Neural cell (in vitro differentiated cells): ENCODE measurements at regions not wholly inside any gene's neighbourhood (a gene's known extent, or its start where the extent isn't known, plus 50 kb on each side); places are given as distances from the start of the nearest gene placed in this dataset.

ENCODE experiments used
- H2AFZ ChIP-seq: fragments of 200-600, 300-800 bp; sonication (generic), shearing (Covaris generic); 2 replicates; pipeline ENCODE4 v1.6.0; 2014; ENCODE audit warnings: low read depth, mild to moderate bottlenecking, antibody characterized with exemption, low read length, moderate library complexity
- H3F3A ChIP-seq: fragments of 200-600 bp; shearing (Covaris generic); 2 replicates; pipeline ENCODE4 v1.6.1; 2016; ENCODE audit warnings: mild to moderate bottlenecking, moderate library complexity, mixed read lengths, antibody characterized with exemption, low read length; ENCODE audit not compliant: insufficient read depth, poor library complexity, severe bottlenecking
- H3K27ac ChIP-seq: fragments of 200-600, 300-800 bp; sonication (generic), shearing (Covaris generic); 2 replicates; pipeline ENCODE4 v1.5.1; 2014; ENCODE audit warnings: mild to moderate bottlenecking, low read length, moderate library complexity
- H3K27me3 ChIP-seq: fragments of 300-800, 200-600 bp; sonication (generic), shearing (Covaris generic); 2 replicates; pipeline ENCODE4 v1.6.0; 2014; ENCODE audit warnings: mild to moderate bottlenecking, low read depth, low read length, moderate library complexity; ENCODE audit not compliant: insufficient read depth
- H3K36me3 ChIP-seq: fragments of 300-800, 200-600 bp; sonication (generic), shearing (Covaris generic); 2 replicates; pipeline ENCODE4 v1.5.1; 2014; ENCODE audit warnings: mild to moderate bottlenecking, antibody characterized with exemption, low read length, moderate library complexity; ENCODE audit not compliant: insufficient read depth
- H3K4me2 ChIP-seq: fragments of 300-800, 200-600 bp; sonication (generic), shearing (Covaris generic); 2 replicates; pipeline ENCODE4 v1.6.0; 2014; ENCODE audit warnings: mild to moderate bottlenecking, low read length
- H3K4me3 ChIP-seq: fragments of 300-800, 200-600 bp; sonication (generic), shearing (Covaris generic); 2 replicates; pipeline ENCODE4 v1.5.1; 2014; ENCODE audit warnings: mild to moderate bottlenecking, low read length, moderate library complexity
- H3K79me2 ChIP-seq: fragments of 200-600 bp; shearing (Covaris generic); replicated peaks from 2 replicates; pipeline ENCODE4 v1.6.0; 2014; ENCODE audit warnings: mild to moderate bottlenecking, low read length, moderate library complexity; ENCODE audit not compliant: insufficient read depth
- H3K9ac ChIP-seq: fragments of 300-800, 200-600 bp; sonication (generic), shearing (Covaris generic); 2 replicates; pipeline ENCODE4 v1.6.1; 2016; ENCODE audit warnings: mild to moderate bottlenecking, low read length, mixed read lengths
- H3K9me2 ChIP-seq: fragments of 200-600 bp; shearing (Covaris generic); 2 replicates; pipeline ENCODE4 v1.6.1; 2016; ENCODE audit warnings: mild to moderate bottlenecking, low read length, mixed read lengths; ENCODE audit not compliant: insufficient read depth
- H3K9me3 ChIP-seq: fragments of 200-600, 300-800 bp; sonication (generic), shearing (Covaris generic); 2 replicates; pipeline ENCODE4 v1.6.1; 2016; ENCODE audit warnings: mild to moderate bottlenecking, mixed run types, low read length, moderate library complexity, mixed read lengths
- H4K20me1 ChIP-seq: fragments of 200-600 bp; shearing (Covaris generic); 2 replicates; pipeline ENCODE4 v1.6.1; 2016; ENCODE audit warnings: mild to moderate bottlenecking, mixed run types; ENCODE audit not compliant: insufficient read depth
- CTCF ChIP-seq: fragments of 450-650 bp; IDR thresholded peaks from 2 replicates; pipeline ENCODE4 v1.5.1; 2014; ENCODE audit warnings: antibody characterized with exemption, mild to moderate bottlenecking, moderate library complexity; ENCODE audit not compliant: poor library complexity, severe bottlenecking
- EP300 ChIP-seq: fragments of 450-650 bp; conservative IDR thresholded peaks from 2 replicates; pipeline ENCODE4 v1.6.1; 2014; ENCODE audit warnings: antibody characterized with exemption, mild to moderate bottlenecking, moderate library complexity; ENCODE audit not compliant: poor library complexity, severe bottlenecking
- EZH2 ChIP-seq: fragments of 200-600, 300-800 bp; shearing (Covaris generic), sonication (generic); IDR thresholded peaks from 2 replicates; pipeline ENCODE4 v1.6.1; 2014; ENCODE audit warnings: antibody characterized with exemption, low read length, borderline replicate concordance, mild to moderate bottlenecking; ENCODE audit not compliant: insufficient read depth, poor library complexity, severe bottlenecking
- MXI1 ChIP-seq: fragments of 450-650 bp; conservative IDR thresholded peaks from 2 replicates; pipeline ENCODE4 v1.6.1; 2014; ENCODE audit warnings: antibody characterized with exemption, mild to moderate bottlenecking; ENCODE audit not compliant: poor library complexity, severe bottlenecking
- POLR2AphosphoS5 ChIP-seq: IDR thresholded peaks from 2 replicates; pipeline ENCODE4 v1.6.1; 2012
- RAD21 ChIP-seq: fragments of 450-650 bp; conservative IDR thresholded peaks from 2 replicates; pipeline ENCODE4 v1.6.1; 2014; ENCODE audit warnings: antibody characterized with exemption, mild to moderate bottlenecking, moderate library complexity
- REST ChIP-seq: IDR thresholded peaks from 2 replicates; pipeline ENCODE4 v1.6.1; 2012; ENCODE audit warnings: borderline replicate concordance
- SMC3 ChIP-seq: fragments of 450-650 bp; conservative IDR thresholded peaks from 2 replicates; pipeline ENCODE4 v1.6.1; 2014; ENCODE audit warnings: antibody characterized with exemption, mild to moderate bottlenecking, moderate library complexity; ENCODE audit not compliant: poor library complexity
- TAF1 ChIP-seq: IDR thresholded peaks from 2 replicates; pipeline ENCODE4 v1.6.1; 2012; ENCODE audit warnings: low read depth

- Histone ChIP-seq H4K20me1 (no peaks in the 10 kb centered on the region), H3K9me2 (no peaks in the 10 kb centered on the region), H3F3A (no peaks in the 10 kb centered on the region), H3K36me3 (no peaks in the 10 kb centered on the region), H2AFZ (no peak overlapping the region), H3K27ac (no peak overlapping the region), H3K27me3 (no peaks in the 10 kb centered on the region), H3K9me3 (no peaks in the 10 kb centered on the region), H3K79me2 (no peaks in the 10 kb centered on the region), H3K4me2 (no peak overlapping the region), H3K4me3 (no peak overlapping the region), H3K9ac (no peak overlapping the region)
- no peak for TF ChIP-seq POLR2AphosphoS5
- TF ChIP-seq CTCF = no peak
- TF ChIP-seq TAF1 = no peak
- TF ChIP-seq MXI1 = no peak
- no peak for TF ChIP-seq REST
- no peak for TF ChIP-seq EZH2
These were observed 198.4 kb downstream of the WNT5A start for GRCh38 chr3:55288657-55289056.

GRCh38 chr3:55286693-55287092 is 200.4 kb downstream of the WNT5A start:
- no peaks in the 10 kb centered on the region for H3K9me3 ChIP-seq
- H3K9ac ChIP-seq = no peak overlapping the region
- H3K36me3 ChIP-seq = no peaks in the 10 kb centered on the region
- H3K9me2 ChIP-seq = no peaks in the 10 kb centered on the region
- TF ChIP-seq POLR2AphosphoS5 (no peak), TAF1 (no peak), EZH2 (no peak), MXI1 (no peak), CTCF (no peak), RAD21 (no peak), REST (no peak), EP300 (no peak), SMC3 (no peak)
- H3K27ac ChIP-seq = no peak overlapping the region
- no peaks in the 10 kb centered on the region for H4K20me1 ChIP-seq
- H3F3A ChIP-seq = no peaks in the 10 kb centered on the region
- no peaks in the 10 kb centered on the region for H3K27me3 ChIP-seq
- H3K79me2 ChIP-seq = no peaks in the 10 kb centered on the region
- H3K4me3 ChIP-seq = no peak overlapping the region
- H3K4me2 ChIP-seq = no peak overlapping the region
- H2AFZ ChIP-seq = no peak overlapping the region
